IMR-90 (cell line): ENCODE measurements at regions not wholly inside any gene's neighbourhood (a gene's known extent, or its start where the extent isn't known, plus 50 kb on each side); places are given as distances from the start of the nearest gene placed in this dataset.

ENCODE experiments used
- ATAC-seq: fragments of 200-7000 bp; cut with Tn5 transposase; 2 replicates; pipeline ENCODE4 v1.9.1; 2020; ENCODE audit warnings: low read depth, mild to moderate bottlenecking, moderate library complexity
- BruUV-seq: library from RNA; stranded (reverse); fragments of 400-500 nt; replicated peaks from 2 replicates; lab custom pipeline; 2021; lab: Mats Ljungman, UMichigan
- CTCF ChIA-PET: fragments of 300-600 bp; formaldehyde crosslinking; extraction: SDS; loops from one replicate; lab custom pipeline; 2021; ENCODE audit warnings: antibody characterized with exemption; lab: Yijun Ruan, JAX
- POLR2A ChIA-PET: fragments of 300-600 bp; sonication (Branson Sonifier 250); formaldehyde crosslinking; loops from one replicate; lab custom pipeline; 2022; ENCODE audit warnings: antibody characterized with exemption; ENCODE audit not compliant: unreplicated experiment; lab: Charles Lee
- DNase-seq: peaks from one replicate; pipeline ENCODE4 v3.0.0; 2013
- H2AFZ ChIP-seq: replicated peaks from 2 replicates; pipeline ENCODE3; 2013; ENCODE audit warnings: low read length, mild to moderate bottlenecking; ENCODE audit not compliant: poor library complexity
- H2AK5ac ChIP-seq: 2 replicates; pipeline ENCODE4 v1.6.1; 2013; ENCODE audit warnings: low read depth, low read length, inconsistent platforms
- H2AK9ac ChIP-seq: replicated peaks from 2 replicates; pipeline ENCODE3; 2013; ENCODE audit warnings: mild to moderate bottlenecking, low read depth, low read length, moderate library complexity; ENCODE audit not compliant: poor library complexity
- H2BK120ac ChIP-seq: 2 replicates; pipeline ENCODE4 v1.6.1; 2013; ENCODE audit warnings: low read depth, low read length, inconsistent platforms
- H2BK15ac ChIP-seq: 3 replicates; pipeline ENCODE4 v1.6.1; 2013; ENCODE audit warnings: low read depth, low read length, inconsistent platforms
- H2BK20ac ChIP-seq: 2 replicates; pipeline ENCODE4 v1.6.1; 2013; ENCODE audit warnings: low read depth, mild to moderate bottlenecking, inconsistent platforms, low read length, moderate library complexity
- H2BK5ac ChIP-seq: 2 replicates; pipeline ENCODE4 v1.6.1; 2013; ENCODE audit warnings: mild to moderate bottlenecking, low read depth, low read length, inconsistent platforms; ENCODE audit not compliant: poor library complexity, severe bottlenecking
- H3K14ac ChIP-seq: replicated peaks from 2 replicates; pipeline ENCODE4 v1.6.1; 2013; ENCODE audit warnings: low read depth, low read length, inconsistent platforms
- H3K18ac ChIP-seq: 2 replicates; pipeline ENCODE4 v1.6.1; 2013; ENCODE audit warnings: low read depth, low read length, control low read depth
- H3K23ac ChIP-seq: 2 replicates; pipeline ENCODE4 v1.6.1; 2013; ENCODE audit warnings: low read depth, low read length, inconsistent platforms
- H3K27ac ChIP-seq: 2 replicates; pipeline ENCODE4 v1.5.1; 2013; ENCODE audit warnings: mild to moderate bottlenecking, control low read depth, low read length; ENCODE audit not compliant: insufficient read depth
- H3K27me3 ChIP-seq: 2 replicates; pipeline ENCODE4 v1.6.1; 2013; ENCODE audit warnings: low read length; ENCODE audit not compliant: control insufficient read depth, insufficient read depth
- H3K36me3 ChIP-seq: 2 replicates; pipeline ENCODE4 v1.6.1; 2013; ENCODE audit warnings: low read length, mixed read lengths; ENCODE audit not compliant: control insufficient read depth, insufficient read depth
- H3K4ac ChIP-seq: 2 replicates; pipeline ENCODE4 v1.6.1; 2013; ENCODE audit warnings: low read depth, low read length, inconsistent platforms
- H3K4me1 ChIP-seq: 2 replicates; pipeline ENCODE4 v1.6.1; 2013; ENCODE audit warnings: low read length, mixed read lengths; ENCODE audit not compliant: control insufficient read depth, insufficient read depth
- H3K4me2 ChIP-seq: 2 replicates; pipeline ENCODE4 v1.6.1; 2013; ENCODE audit warnings: low read depth, mild to moderate bottlenecking, control low read depth, low read length, moderate library complexity
- H3K4me3 ChIP-seq: 2 replicates; pipeline ENCODE4 v1.5.1; 2013; ENCODE audit warnings: low read depth, mild to moderate bottlenecking, control low read depth, low read length, moderate library complexity; ENCODE audit not compliant: insufficient read depth
- H3K56ac ChIP-seq: 2 replicates; pipeline ENCODE4 v1.6.1; 2013; ENCODE audit warnings: low read length, inconsistent platforms; ENCODE audit not compliant: insufficient read depth; ENCODE audit errors: extremely low read depth
- H3K79me1 ChIP-seq, 2 experiments: 2 replicates each; pipeline ENCODE4 v1.6.1; 2013; ENCODE audit warnings: low read length in 2 of 2, inconsistent platforms in 1 of 2, low read depth in 1 of 2
- H3K9ac ChIP-seq: 2 replicates; pipeline ENCODE4 v1.6.1; 2013; ENCODE audit warnings: low read depth, low read length, control low read depth
- H3K9me1 ChIP-seq: 2 replicates; pipeline ENCODE4 v1.6.1; 2013; ENCODE audit warnings: low read length, inconsistent platforms; ENCODE audit not compliant: insufficient read depth
- H3K9me3 ChIP-seq: 2 replicates; pipeline ENCODE4 v1.6.1; 2013; ENCODE audit warnings: low read length; ENCODE audit not compliant: control insufficient read depth, insufficient read depth
- H4K20me1 ChIP-seq: 2 replicates; pipeline ENCODE4 v1.6.1; 2013; ENCODE audit warnings: low read length, inconsistent platforms; ENCODE audit not compliant: insufficient read depth
- H4K5ac ChIP-seq: 2 replicates; pipeline ENCODE4 v1.6.1; 2013; ENCODE audit warnings: mild to moderate bottlenecking, low read depth, low read length, control low read depth
- H4K8ac ChIP-seq, 2 experiments: 2 replicates each; pipeline ENCODE4 v1.6.1; 2013; ENCODE audit warnings: low read depth in 2 of 2, low read length in 2 of 2, control low read depth in 1 of 2, inconsistent platforms in 1 of 2
- H4K91ac ChIP-seq: 2 replicates; pipeline ENCODE4 v1.6.1; 2013; ENCODE audit warnings: low read depth, low read length, inconsistent platforms; ENCODE audit not compliant: insufficient read depth
- BHLHE40 ChIP-seq: fragments of 150-350 bp; IDR thresholded peaks from 2 replicates; pipeline ENCODE4 v1.6.1; 2016; ENCODE audit warnings: mild to moderate bottlenecking, low read depth, low read length
- CHD1 ChIP-seq: IDR thresholded peaks from 2 replicates; pipeline ENCODE4 v1.6.1; 2012; ENCODE audit warnings: low read depth, low read length, improper control_type of control experiment
- MAFK ChIP-seq: IDR thresholded peaks from 2 replicates; pipeline ENCODE4 v1.6.1; 2012; ENCODE audit warnings: low read depth, low read length, improper control_type of control experiment
- NFE2L2 ChIP-seq: fragments of 150-350 bp; IDR thresholded peaks from 2 replicates; pipeline ENCODE4 v1.6.1; 2016; ENCODE audit warnings: low read depth, mild to moderate bottlenecking, low read length
- POLR2A ChIP-seq: IDR thresholded peaks from 2 replicates; pipeline ENCODE4 v1.6.1; 2012; ENCODE audit warnings: mild to moderate bottlenecking, low read depth, low read length
- RAD21 ChIP-seq: IDR thresholded peaks from 2 replicates; pipeline ENCODE4 v1.6.1; 2012; ENCODE audit warnings: low read length, improper control_type of control experiment
- SMC3 ChIP-seq: fragments of 150-350 bp; IDR thresholded peaks from 2 replicates; pipeline ENCODE4 v1.6.1; 2016; ENCODE audit warnings: low read depth, mild to moderate bottlenecking, antibody characterized with exemption, low read length, moderate library complexity
- WGBS, 2 experiments: methylation state at CpG; one replicate each; pipeline versions ENCODE4 v1.1.5 to v1.1.7; 2013; ENCODE audit warnings: missing lambda C conversion rate in 2 of 2; ENCODE audit not compliant: insufficient read length in 1 of 2; ENCODE audit errors: extremely low coverage in 2 of 2; 5-methylcytosine and 5-hydroxymethylcytosine counted together
- dilution Hi-C: fragments of 300-500 bp; cut with HindIII; formaldehyde crosslinking; loops from one replicate; pipeline ENCODE4 v1.14.3; 2018; ENCODE audit warnings: low sequenced_read_pairs; ENCODE audit not compliant: unreplicated experiment
- in situ Hi-C: fragments of 300-500 bp; cut with MboI; formaldehyde crosslinking; loops from 3 replicates; pipeline ENCODE4 v1.14.3; 2019; ENCODE audit warnings: low sequenced_read_pairs, inconsistent platforms, mixed read lengths
- intact Hi-C: fragments of 100-400 bp; cut with micrococcal nuclease; formaldehyde crosslinking; loops from 2 replicates; pipeline ENCODE4 v1.10.0; 2022
- TF ChIP-seq, protein P1 (sequence below): fragments of 150-350 bp; IDR thresholded peaks from 2 replicates; pipeline ENCODE4 v1.6.1; 2016; ENCODE audit warnings: low read depth, mild to moderate bottlenecking, low read length, moderate library complexity, borderline replicate concordance
- TF ChIP-seq, protein P2 (sequence below): fragments of 150-350 bp; IDR thresholded peaks from 2 replicates; pipeline ENCODE4 v1.6.1; 2017; ENCODE audit warnings: mild to moderate bottlenecking, antibody characterized with exemption, low read length, low read depth

DNA sequence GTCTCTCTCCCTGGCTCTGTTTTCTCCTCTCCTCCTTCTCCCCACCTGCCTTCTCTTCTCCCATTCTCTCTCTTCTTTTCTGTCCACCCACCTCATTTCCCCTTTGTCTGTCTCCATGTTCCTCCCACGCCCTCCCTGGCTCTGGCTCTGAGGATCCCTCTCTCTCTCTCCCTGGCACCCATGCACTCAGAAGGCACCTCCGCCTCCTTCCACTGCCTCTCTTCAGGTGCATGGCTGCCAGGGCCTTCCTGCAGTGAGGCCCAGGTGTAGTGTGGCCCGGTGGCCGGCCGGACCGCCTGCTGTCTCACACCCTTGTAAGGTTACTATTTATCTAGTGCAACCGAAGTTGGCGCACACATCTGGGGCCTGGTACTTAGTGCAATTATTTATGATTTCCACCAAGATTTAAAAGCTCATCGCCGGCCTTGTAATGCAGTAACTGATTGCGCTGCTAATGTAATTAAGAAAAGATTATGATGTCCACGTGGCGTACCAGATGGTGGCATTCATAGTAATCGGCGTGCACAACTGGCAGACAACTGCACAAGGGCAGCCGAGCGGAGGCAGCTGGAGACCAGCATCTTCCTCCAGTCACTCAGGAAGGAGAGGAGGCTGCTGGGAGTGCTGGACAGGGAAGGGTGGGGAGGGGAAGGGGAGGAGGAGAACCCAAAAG, 50.4 kb upstream of the MVB12B start:
- Histone ChIP-seq H2BK20ac (no peak overlapping the region), H2AK9ac (no peak overlapping the region), H3K4me2 (no peak overlapping the region), H4K5ac (no peak overlapping the region), H3K36me3 (no peaks in the 10 kb centered on the region), H3K9me1 (no peaks in the 10 kb centered on the region), H2BK5ac (no peak overlapping the region), H3K56ac (no peak overlapping the region), H3K27ac (no peak overlapping the region), H4K8ac (no peak overlapping the region), H3K9me3 (peaks cover 6% of the 10 kb centered on the region), H4K20me1 (no peaks in the 10 kb centered on the region), H3K4me1 (no peaks in the 10 kb centered on the region), H3K4ac (no peak overlapping the region), H3K23ac (no peak overlapping the region), H3K9ac (no peak overlapping the region), H3K27me3 (peaks cover 15% of the 10 kb centered on the region), H3K4me3 (no peak overlapping the region), H2BK15ac (no peak overlapping the region), H3K14ac (no peak overlapping the region), H4K91ac (no peak overlapping the region), H2BK120ac (no peak overlapping the region), H3K18ac (no peak overlapping the region), H2AFZ (no peak overlapping the region), H3K79me1 (no peaks in the 10 kb centered on the region), H2AK5ac (no peak overlapping the region)
- DNase-seq (no peak), ATAC-seq (no peak)
- ChIA-PET POLR2A (no interaction called here), CTCF (no interaction called here)
- WGBS, 2 experiments = no CpG with 5 or more reads among the region's 17 CpGs
- no TSS peak for BruUV-seq
- in situ Hi-C loops = no loop called here
- dilution Hi-C loops = no loop called here
- TF ChIP-seq CHD1 (no peak), NFE2L2 (no peak), SMC3 (no peak), POLR2A (no peak), BHLHE40 (no peak), RAD21 (no peak), MAFK (no peak)
- TF ChIP-seq, protein P1, sequence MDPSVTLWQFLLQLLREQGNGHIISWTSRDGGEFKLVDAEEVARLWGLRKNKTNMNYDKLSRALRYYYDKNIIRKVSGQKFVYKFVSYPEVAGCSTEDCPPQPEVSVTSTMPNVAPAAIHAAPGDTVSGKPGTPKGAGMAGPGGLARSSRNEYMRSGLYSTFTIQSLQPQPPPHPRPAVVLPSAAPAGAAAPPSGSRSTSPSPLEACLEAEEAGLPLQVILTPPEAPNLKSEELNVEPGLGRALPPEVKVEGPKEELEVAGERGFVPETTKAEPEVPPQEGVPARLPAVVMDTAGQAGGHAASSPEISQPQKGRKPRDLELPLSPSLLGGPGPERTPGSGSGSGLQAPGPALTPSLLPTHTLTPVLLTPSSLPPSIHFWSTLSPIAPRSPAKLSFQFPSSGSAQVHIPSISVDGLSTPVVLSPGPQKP = no peak
- TF ChIP-seq, protein P2, sequence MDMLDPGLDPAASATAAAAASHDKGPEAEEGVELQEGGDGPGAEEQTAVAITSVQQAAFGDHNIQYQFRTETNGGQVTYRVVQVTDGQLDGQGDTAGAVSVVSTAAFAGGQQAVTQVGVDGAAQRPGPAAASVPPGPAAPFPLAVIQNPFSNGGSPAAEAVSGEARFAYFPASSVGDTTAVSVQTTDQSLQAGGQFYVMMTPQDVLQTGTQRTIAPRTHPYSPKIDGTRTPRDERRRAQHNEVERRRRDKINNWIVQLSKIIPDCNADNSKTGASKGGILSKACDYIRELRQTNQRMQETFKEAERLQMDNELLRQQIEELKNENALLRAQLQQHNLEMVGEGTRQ = no peak
- intact Hi-C loops = no loop called here
